HL-60 (cell line): ENCODE measurements at regions not wholly inside any gene's neighbourhood (a gene's known extent, or its start where the extent isn't known, plus 50 kb on each side); places are given as distances from the start of the nearest gene placed in this dataset.

Source experiments
- DNase-seq, 2 experiments: peaks; one replicate each; pipeline ENCODE4 v3.0.0-alpha.2; 2010 to 2020; ENCODE audit warnings: low read depth in 1 of 2, low spot score in 1 of 2
- H3K27ac ChIP-seq: fragments of 250-450 bp; sonication (Bioruptor Pico); replicated peaks from 2 replicates; pipeline ENCODE4 v1.5.1; 2020; ENCODE audit warnings: mild to moderate bottlenecking, moderate library complexity
- H3K27me3 ChIP-seq: fragments of 250-450 bp; sonication (Bioruptor Pico); 2 replicates; pipeline ENCODE4 v1.5.1; 2021; ENCODE audit warnings: mild to moderate bottlenecking, moderate library complexity; ENCODE audit not compliant: insufficient read depth, poor library complexity, severe bottlenecking
- H3K4me3 ChIP-seq: replicated peaks from 2 replicates; pipeline ENCODE4 v1.5.1; 2011; ENCODE audit warnings: mild to moderate bottlenecking, control low read depth, low read length; ENCODE audit not compliant: insufficient read depth
- GABPA ChIP-seq: IDR thresholded peaks from 2 replicates; pipeline ENCODE4 v1.6.1; 2012; ENCODE audit warnings: low read depth
- POLR2AphosphoS5 ChIP-seq: IDR thresholded peaks from 2 replicates; pipeline ENCODE4 v1.6.1; 2012; ENCODE audit warnings: low read depth
- SPI1 ChIP-seq: IDR thresholded peaks from 2 replicates; pipeline ENCODE4 v1.6.1; 2012; ENCODE audit warnings: low read depth, mild to moderate bottlenecking, borderline replicate concordance
- TF ChIP-seq, protein P1 (sequence below): IDR thresholded peaks from one replicate; pipeline ENCODE4 v1.5.1; 2011; ENCODE audit warnings: low read length, control low read depth, inconsistent platforms; ENCODE audit not compliant: insufficient read depth
- TF ChIP-seq, protein P2 (sequence below): IDR thresholded peaks from 2 replicates; pipeline ENCODE4 v1.6.1; 2012; ENCODE audit warnings: low read depth; ENCODE audit not compliant: insufficient replicate concordance

DNA sequence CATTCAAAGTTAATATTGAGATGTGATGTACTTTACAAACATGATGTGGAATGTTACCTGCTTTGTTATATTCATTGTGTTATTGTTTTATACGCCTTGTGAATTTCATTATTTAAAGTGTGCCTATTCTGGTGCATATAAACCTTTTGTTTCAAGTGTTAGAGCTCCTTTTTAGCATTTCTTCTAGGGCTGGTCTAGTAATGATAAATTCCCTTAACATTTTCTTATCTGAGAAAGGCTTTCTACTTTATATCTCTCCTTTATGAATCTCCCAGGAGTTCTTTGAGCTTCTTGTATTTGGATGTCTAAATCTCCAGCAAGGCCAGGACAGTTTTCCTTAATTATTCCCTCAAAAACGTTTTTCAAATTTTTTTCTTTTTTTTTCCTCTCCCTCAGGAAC lies 1005.6 kb downstream of the IGSF11 start:
- Histone ChIP-seq H3K27me3 (no peaks in the 10 kb centered on the region), H3K27ac (no peak overlapping the region), H3K4me3 (no peak overlapping the region)
- no peak for TF ChIP-seq SPI1
- TF ChIP-seq, protein P1, sequence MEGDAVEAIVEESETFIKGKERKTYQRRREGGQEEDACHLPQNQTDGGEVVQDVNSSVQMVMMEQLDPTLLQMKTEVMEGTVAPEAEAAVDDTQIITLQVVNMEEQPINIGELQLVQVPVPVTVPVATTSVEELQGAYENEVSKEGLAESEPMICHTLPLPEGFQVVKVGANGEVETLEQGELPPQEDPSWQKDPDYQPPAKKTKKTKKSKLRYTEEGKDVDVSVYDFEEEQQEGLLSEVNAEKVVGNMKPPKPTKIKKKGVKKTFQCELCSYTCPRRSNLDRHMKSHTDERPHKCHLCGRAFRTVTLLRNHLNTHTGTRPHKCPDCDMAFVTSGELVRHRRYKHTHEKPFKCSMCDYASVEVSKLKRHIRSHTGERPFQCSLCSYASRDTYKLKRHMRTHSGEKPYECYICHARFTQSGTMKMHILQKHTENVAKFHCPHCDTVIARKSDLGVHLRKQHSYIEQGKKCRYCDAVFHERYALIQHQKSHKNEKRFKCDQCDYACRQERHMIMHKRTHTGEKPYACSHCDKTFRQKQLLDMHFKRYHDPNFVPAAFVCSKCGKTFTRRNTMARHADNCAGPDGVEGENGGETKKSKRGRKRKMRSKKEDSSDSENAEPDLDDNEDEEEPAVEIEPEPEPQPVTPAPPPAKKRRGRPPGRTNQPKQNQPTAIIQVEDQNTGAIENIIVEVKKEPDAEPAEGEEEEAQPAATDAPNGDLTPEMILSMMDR = no peak
- no peak for TF ChIP-seq GABPA
- DNase-seq = no peak

DNA sequence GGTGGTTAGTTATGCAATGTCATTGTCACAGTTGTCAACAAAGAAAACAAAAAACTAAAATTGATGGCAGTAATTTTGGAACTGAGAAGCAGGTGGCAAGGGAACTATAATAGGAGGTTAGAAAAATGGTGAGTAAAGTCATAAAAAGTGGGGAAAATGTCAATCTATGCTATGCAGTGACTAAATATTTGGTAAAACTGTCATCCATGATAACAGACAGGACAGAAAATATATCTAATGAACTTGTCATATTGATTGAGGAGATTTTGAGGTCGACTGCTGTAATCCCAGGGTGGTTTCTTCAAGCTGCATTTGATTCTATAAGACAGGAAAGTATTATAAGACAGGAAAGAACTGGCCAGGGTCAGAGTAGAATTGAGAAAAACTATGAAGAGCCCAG lies 998.4 kb downstream of the IGSF11 start:
- no peak overlapping the region for H3K4me3 ChIP-seq
- no peak for DNase-seq
- no peak for TF ChIP-seq POLR2AphosphoS5
- no peak overlapping the region for H3K27ac ChIP-seq
- no peaks in the 10 kb centered on the region for H3K27me3 ChIP-seq

DNA sequence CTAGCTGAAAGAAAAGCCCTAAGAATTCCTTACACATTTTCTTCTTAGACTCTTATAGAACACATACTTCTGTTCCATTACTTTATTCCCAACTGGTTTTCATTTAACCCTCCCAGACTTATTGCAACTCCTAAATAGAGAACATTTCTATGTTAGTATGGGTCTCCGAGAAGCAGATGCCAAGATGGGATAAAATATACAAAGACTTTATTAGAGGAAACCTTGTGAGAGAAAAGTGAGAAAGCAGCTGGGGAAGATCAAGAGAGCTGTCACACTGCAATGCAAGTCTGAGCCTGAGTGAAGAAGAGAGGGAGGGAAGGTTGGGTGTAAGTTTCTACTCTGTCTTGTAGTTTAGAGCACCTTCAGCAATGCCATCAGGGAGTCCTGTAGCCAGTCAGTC lies 979.3 kb downstream of the IGSF11 start:
- DNase-seq = no peak

DNA sequence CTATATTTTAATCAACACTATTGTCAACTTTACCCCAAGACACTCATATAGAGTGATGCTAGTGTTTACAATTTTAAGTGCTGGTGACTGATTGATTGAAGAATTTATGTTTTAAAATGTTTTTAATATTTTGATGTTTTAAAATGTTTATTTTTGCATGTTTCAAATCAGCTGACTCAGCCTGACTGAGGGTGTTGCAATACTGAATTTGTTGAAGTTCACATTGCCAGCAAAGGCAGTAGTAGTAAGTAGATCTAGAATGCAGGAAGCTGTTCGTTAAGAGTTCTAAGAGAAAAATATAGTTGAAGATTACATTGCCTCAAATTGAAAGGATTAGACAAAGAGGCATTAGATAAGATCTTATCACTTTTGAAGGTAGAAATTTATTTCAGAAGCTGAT lies 977.6 kb downstream of the IGSF11 start:
- DNase-seq = no peak
- TF ChIP-seq POLR2AphosphoS5 (no peak), SPI1 (no peak), GABPA (no peak)
- TF ChIP-seq, protein P2, sequence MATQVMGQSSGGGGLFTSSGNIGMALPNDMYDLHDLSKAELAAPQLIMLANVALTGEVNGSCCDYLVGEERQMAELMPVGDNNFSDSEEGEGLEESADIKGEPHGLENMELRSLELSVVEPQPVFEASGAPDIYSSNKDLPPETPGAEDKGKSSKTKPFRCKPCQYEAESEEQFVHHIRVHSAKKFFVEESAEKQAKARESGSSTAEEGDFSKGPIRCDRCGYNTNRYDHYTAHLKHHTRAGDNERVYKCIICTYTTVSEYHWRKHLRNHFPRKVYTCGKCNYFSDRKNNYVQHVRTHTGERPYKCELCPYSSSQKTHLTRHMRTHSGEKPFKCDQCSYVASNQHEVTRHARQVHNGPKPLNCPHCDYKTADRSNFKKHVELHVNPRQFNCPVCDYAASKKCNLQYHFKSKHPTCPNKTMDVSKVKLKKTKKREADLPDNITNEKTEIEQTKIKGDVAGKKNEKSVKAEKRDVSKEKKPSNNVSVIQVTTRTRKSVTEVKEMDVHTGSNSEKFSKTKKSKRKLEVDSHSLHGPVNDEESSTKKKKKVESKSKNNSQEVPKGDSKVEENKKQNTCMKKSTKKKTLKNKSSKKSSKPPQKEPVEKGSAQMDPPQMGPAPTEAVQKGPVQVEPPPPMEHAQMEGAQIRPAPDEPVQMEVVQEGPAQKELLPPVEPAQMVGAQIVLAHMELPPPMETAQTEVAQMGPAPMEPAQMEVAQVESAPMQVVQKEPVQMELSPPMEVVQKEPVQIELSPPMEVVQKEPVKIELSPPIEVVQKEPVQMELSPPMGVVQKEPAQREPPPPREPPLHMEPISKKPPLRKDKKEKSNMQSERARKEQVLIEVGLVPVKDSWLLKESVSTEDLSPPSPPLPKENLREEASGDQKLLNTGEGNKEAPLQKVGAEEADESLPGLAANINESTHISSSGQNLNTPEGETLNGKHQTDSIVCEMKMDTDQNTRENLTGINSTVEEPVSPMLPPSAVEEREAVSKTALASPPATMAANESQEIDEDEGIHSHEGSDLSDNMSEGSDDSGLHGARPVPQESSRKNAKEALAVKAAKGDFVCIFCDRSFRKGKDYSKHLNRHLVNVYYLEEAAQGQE = no peak
- TF ChIP-seq, protein P1 = no peak
- no peak overlapping the region for H3K4me3 ChIP-seq
- H3K27me3 ChIP-seq = no peaks in the 10 kb centered on the region
- H3K27ac ChIP-seq = no peak overlapping the region

More for the DNA sequence above, 979.3 kb downstream of the IGSF11 start:
- H3K27ac ChIP-seq = no peak overlapping the region
- no peaks in the 10 kb centered on the region for H3K27me3 ChIP-seq
- H3K4me3 ChIP-seq = no peak overlapping the region
- TF ChIP-seq GABPA (no peak), SPI1 (no peak), POLR2AphosphoS5 (no peak)
- TF ChIP-seq, protein P1 = no peak
- TF ChIP-seq, protein P2 = no peak
